Dendritic cell treated with granulocyte-macrophage colony-stimulating factor and Interleukin-4, amounts not matched to agents 40 ng/mL and 50 ng/mL, for 4 days (primary cell): ENCODE measurements at regions not wholly inside any gene's neighbourhood (a gene's known extent, or its start where the extent isn't known, plus 50 kb on each side); places are given as distances from the start of the nearest gene placed in this dataset.

Source experiments
- H3K27ac Mint-ChIP-seq: one replicate; pipeline ENCODE4 v1.8.0; 2022; ENCODE audit warnings: mild to moderate bottlenecking, mixed read lengths
- H3K27me3 Mint-ChIP-seq: one replicate; pipeline ENCODE4 v1.8.0; 2022; ENCODE audit warnings: mild to moderate bottlenecking, mixed read lengths
- H3K36me3 Mint-ChIP-seq: one replicate; pipeline ENCODE4 v1.8.0; 2022; ENCODE audit warnings: low read depth, mixed read lengths
- H3K4me1 Mint-ChIP-seq: one replicate; pipeline ENCODE4 v1.8.0; 2022; ENCODE audit warnings: low read depth, mixed read lengths
- H3K4me3 Mint-ChIP-seq: one replicate; pipeline ENCODE4 v1.8.0; 2022; ENCODE audit warnings: mild to moderate bottlenecking, moderate library complexity, mixed read lengths
- H3K9me3 Mint-ChIP-seq: one replicate; pipeline ENCODE4 v1.8.0; 2022; ENCODE audit warnings: mixed read lengths
- intact Hi-C: fragments of 100-400 bp; cut with micrococcal nuclease; formaldehyde crosslinking; loops from one replicate; pipeline ENCODE4 v1.15.0; 2022

GRCh38 chr21:18191139-18191538 is 53.5 kb upstream of the CHODL start:
- Mint-ChIP-seq H3K27ac (no peak overlapping the region), H3K27me3 (no peaks in the 10 kb centered on the region), H3K9me3 (peaks cover 24% of the 10 kb centered on the region), H3K36me3 (no peaks in the 10 kb centered on the region), H3K4me3 (no peak overlapping the region), H3K4me1 (no peaks in the 10 kb centered on the region)
- intact Hi-C loops, result no loop called here

- intact Hi-C loops, result no loop called here
- Mint-ChIP-seq H3K27me3 (no peaks in the 10 kb centered on the region), H3K4me1 (no peaks in the 10 kb centered on the region), H3K27ac (no peak overlapping the region), H3K36me3 (no peaks in the 10 kb centered on the region), H3K4me3 (no peak overlapping the region), H3K9me3 (no peaks in the 10 kb centered on the region)
Observed at GRCh38 chr21:18178509-18178908, 66.1 kb upstream of the CHODL start.

GRCh38 chr21:18174370-18174769 is 70.3 kb upstream of the CHODL start:
- no peaks in the 10 kb centered on the region for H3K36me3 Mint-ChIP-seq
- no peaks in the 10 kb centered on the region for H3K27me3 Mint-ChIP-seq
- H3K4me3 Mint-ChIP-seq, result no peak overlapping the region
- peaks cover 8% of the 10 kb centered on the region for H3K9me3 Mint-ChIP-seq
- H3K27ac Mint-ChIP-seq, result no peak overlapping the region
- no peaks in the 10 kb centered on the region for H3K4me1 Mint-ChIP-seq
- intact Hi-C loops, result no loop called here

GRCh38 chr21:18170829-18171228 is 73.8 kb upstream of the CHODL start:
- no peak overlapping the region for H3K27ac Mint-ChIP-seq
- no peaks in the 10 kb centered on the region for H3K4me1 Mint-ChIP-seq
- H3K36me3 Mint-ChIP-seq, result no peaks in the 10 kb centered on the region
- no peaks in the 10 kb centered on the region for H3K27me3 Mint-ChIP-seq
- intact Hi-C loops, result no loop called here
- H3K4me3 Mint-ChIP-seq, result no peak overlapping the region
- H3K9me3 Mint-ChIP-seq, result peaks cover 8% of the 10 kb centered on the region

GRCh38 chr21:18170221-18170620 is 74.4 kb upstream of the CHODL start:
- intact Hi-C loops, result no loop called here
- Mint-ChIP-seq H3K36me3 (no peaks in the 10 kb centered on the region), H3K4me3 (no peak overlapping the region), H3K9me3 (peaks cover 8% of the 10 kb centered on the region), H3K27ac (no peak overlapping the region), H3K27me3 (no peaks in the 10 kb centered on the region), H3K4me1 (no peaks in the 10 kb centered on the region)

- Mint-ChIP-seq H3K4me3 (no peak overlapping the region), H3K9me3 (peaks cover 8% of the 10 kb centered on the region), H3K36me3 (no peaks in the 10 kb centered on the region), H3K27ac (no peak overlapping the region), H3K27me3 (no peaks in the 10 kb centered on the region), H3K4me1 (no peaks in the 10 kb centered on the region)
- intact Hi-C loops, result no loop called here
Observed at GRCh38 chr21:18168108-18168507, 76.5 kb upstream of the CHODL start.

GRCh38 chr21:18164933-18165332 is 79.7 kb upstream of the CHODL start:
- no peaks in the 10 kb centered on the region for H3K27me3 Mint-ChIP-seq
- H3K4me1 Mint-ChIP-seq, result no peaks in the 10 kb centered on the region
- no peak overlapping the region for H3K4me3 Mint-ChIP-seq
- H3K36me3 Mint-ChIP-seq, result no peaks in the 10 kb centered on the region
- no peak overlapping the region for H3K27ac Mint-ChIP-seq
- intact Hi-C loops, result no loop called here
- peaks cover 5% of the 10 kb centered on the region for H3K9me3 Mint-ChIP-seq

GRCh38 chr21:18164483-18164882 is 80.2 kb upstream of the CHODL start:
- Mint-ChIP-seq H3K4me1 (no peaks in the 10 kb centered on the region), H3K27me3 (no peaks in the 10 kb centered on the region), H3K27ac (no peak overlapping the region), H3K4me3 (no peak overlapping the region), H3K36me3 (no peaks in the 10 kb centered on the region), H3K9me3 (peaks cover 5% of the 10 kb centered on the region)
- intact Hi-C loops, result no loop called here

- no peak overlapping the region for H3K27ac Mint-ChIP-seq
- no peaks in the 10 kb centered on the region for H3K27me3 Mint-ChIP-seq
- intact Hi-C loops, result no loop called here
- H3K9me3 Mint-ChIP-seq, result peaks cover 5% of the 10 kb centered on the region
- H3K4me3 Mint-ChIP-seq, result no peak overlapping the region
- H3K4me1 Mint-ChIP-seq, result no peaks in the 10 kb centered on the region
- no peaks in the 10 kb centered on the region for H3K36me3 Mint-ChIP-seq
Observed at GRCh38 chr21:18163956-18164355, 80.7 kb upstream of the CHODL start.

GRCh38 chr21:18161841-18162240 is 82.8 kb upstream of the CHODL start:
- Mint-ChIP-seq H3K27ac (no peak overlapping the region), H3K4me3 (no peak overlapping the region), H3K36me3 (no peaks in the 10 kb centered on the region), H3K9me3 (peaks cover 5% of the 10 kb centered on the region), H3K27me3 (no peaks in the 10 kb centered on the region), H3K4me1 (no peaks in the 10 kb centered on the region)
- intact Hi-C loops, result no loop called here

GRCh38 chr21:18157406-18157805 is 87.2 kb upstream of the CHODL start:
- Mint-ChIP-seq H3K4me3 (no peak overlapping the region), H3K9me3 (peaks cover 5% of the 10 kb centered on the region), H3K36me3 (no peaks in the 10 kb centered on the region), H3K27ac (no peak overlapping the region), H3K27me3 (no peaks in the 10 kb centered on the region), H3K4me1 (no peaks in the 10 kb centered on the region)
- intact Hi-C loops, result no loop called here

GRCh38 chr21:18155508-18156193 is 89.0 kb upstream of the CHODL start:
- H3K36me3 Mint-ChIP-seq, result no peaks in the 10 kb centered on the region
- no peaks in the 10 kb centered on the region for H3K9me3 Mint-ChIP-seq
- no peaks in the 10 kb centered on the region for H3K27me3 Mint-ChIP-seq
- H3K4me3 Mint-ChIP-seq, result no peak overlapping the region
- no peaks in the 10 kb centered on the region for H3K4me1 Mint-ChIP-seq
- intact Hi-C loops, result no loop called here
- no peak overlapping the region for H3K27ac Mint-ChIP-seq

GRCh38 chr21:18153063-18153462 is 91.6 kb upstream of the CHODL start:
- intact Hi-C loops, result no loop called here
- H3K27me3 Mint-ChIP-seq, result no peaks in the 10 kb centered on the region
- H3K9me3 Mint-ChIP-seq, result no peaks in the 10 kb centered on the region
- H3K4me3 Mint-ChIP-seq, result no peak overlapping the region
- H3K4me1 Mint-ChIP-seq, result no peaks in the 10 kb centered on the region
- no peaks in the 10 kb centered on the region for H3K36me3 Mint-ChIP-seq
- no peak overlapping the region for H3K27ac Mint-ChIP-seq

- intact Hi-C loops, result no loop called here
- Mint-ChIP-seq H3K27me3 (no peaks in the 10 kb centered on the region), H3K4me3 (no peak overlapping the region), H3K27ac (no peak overlapping the region), H3K9me3 (no peaks in the 10 kb centered on the region), H3K36me3 (no peaks in the 10 kb centered on the region), H3K4me1 (no peaks in the 10 kb centered on the region)
Observed at GRCh38 chr21:18152371-18152770, 92.3 kb upstream of the CHODL start.

GRCh38 chr21:18151046-18151445 is 93.6 kb upstream of the CHODL start:
- Mint-ChIP-seq H3K4me3 (no peak overlapping the region), H3K27ac (no peak overlapping the region), H3K4me1 (no peaks in the 10 kb centered on the region), H3K27me3 (no peaks in the 10 kb centered on the region), H3K36me3 (no peaks in the 10 kb centered on the region), H3K9me3 (peaks cover 9% of the 10 kb centered on the region)
- intact Hi-C loops, result no loop called here
